Activated CD8-positive, alpha-beta memory T cell treated with anti-CD3 and anti-CD28 coated beads, Interleukin-2, amount 10 ng/mL, durations not matched to agents 7 days and 5 days (primary cell): ENCODE measurements at regions not wholly inside any gene's neighbourhood (a gene's known extent, or its start where the extent isn't known, plus 50 kb on each side); places are given as distances from the start of the nearest gene placed in this dataset.
"Not testable (repeated sequence)": the region's sequence is repeated elsewhere in the genome, so short reads cannot be mapped to it uniquely, and the experiment has no call there.

Source experiments
- ATAC-seq: fragments of 150-1000 bp; cut with Tn5 transposase; one replicate; pipeline ENCODE4 v1.10.0; 2021; ENCODE audit warnings: moderate library complexity
- CTCF ChIA-PET: fragments of 350-600 bp; sonication (Branson Sonifier 250); formaldehyde crosslinking; loops from one replicate; lab custom pipeline; 2021; ENCODE audit warnings: antibody characterized with exemption; lab: Charles Lee
- DNase-seq: peaks from one replicate; pipeline ENCODE4 v3.0.0-alpha.2; 2020
- H3K27ac Mint-ChIP-seq: one replicate; pipeline ENCODE4 v1.8.0; 2021; ENCODE audit warnings: mild to moderate bottlenecking, mixed read lengths
- H3K27me3 Mint-ChIP-seq: one replicate; pipeline ENCODE4 v1.8.0; 2021; ENCODE audit warnings: mixed read lengths
- H3K36me3 Mint-ChIP-seq: one replicate; pipeline ENCODE4 v1.8.0; 2021; ENCODE audit warnings: mild to moderate bottlenecking, mixed read lengths
- H3K4me1 Mint-ChIP-seq: one replicate; pipeline ENCODE4 v1.8.0; 2021; ENCODE audit warnings: mixed read lengths
- H3K4me3 Mint-ChIP-seq: one replicate; pipeline ENCODE4 v1.8.0; 2021; ENCODE audit warnings: mild to moderate bottlenecking, moderate library complexity, mixed read lengths
- H3K9me3 Mint-ChIP-seq: one replicate; pipeline ENCODE4 v1.8.0; 2022; ENCODE audit warnings: low read depth, mixed read lengths

- DNase-seq (no peak), ATAC-seq (no peak)
- H3K9me3 Mint-ChIP-seq = no peaks in the 10 kb centered on the region
- peaks cover 13% of the 10 kb centered on the region for H3K27me3 Mint-ChIP-seq
- H3K27ac Mint-ChIP-seq = no peak overlapping the region
- H3K4me1 Mint-ChIP-seq = no peaks in the 10 kb centered on the region
- no peak overlapping the region for H3K4me3 Mint-ChIP-seq
- CTCF ChIA-PET = no interaction called here
- no peaks in the 10 kb centered on the region for H3K36me3 Mint-ChIP-seq
Measured at GRCh38 chr7:23887660-23888059, 177.6 kb downstream of the STK31 start.

- H3K4me3 Mint-ChIP-seq = no peak overlapping the region
- no peak overlapping the region for H3K27ac Mint-ChIP-seq
- CTCF ChIA-PET = no interaction called here
- DNase-seq (no peak), ATAC-seq (no peak)
- H3K36me3 Mint-ChIP-seq = no peaks in the 10 kb centered on the region
- H3K27me3 Mint-ChIP-seq = peaks cover 24% of the 10 kb centered on the region
- H3K9me3 Mint-ChIP-seq = no peaks in the 10 kb centered on the region
- H3K4me1 Mint-ChIP-seq = peaks cover 8% of the 10 kb centered on the region
Measured at GRCh38 chr7:23888958-23889357, 178.9 kb downstream of the STK31 start.

- no peaks in the 10 kb centered on the region for H3K36me3 Mint-ChIP-seq
- CTCF ChIA-PET = no interaction called here
- no peaks in the 10 kb centered on the region for H3K9me3 Mint-ChIP-seq
- H3K4me1 Mint-ChIP-seq = peaks cover 14% of the 10 kb centered on the region
- H3K4me3 Mint-ChIP-seq = no peak overlapping the region
- ATAC-seq (no peak), DNase-seq (no peak)
- H3K27ac Mint-ChIP-seq = no peak overlapping the region
- H3K27me3 Mint-ChIP-seq = peaks cover 31% of the 10 kb centered on the region
Measured at GRCh38 chr7:23889566-23889965, 179.5 kb downstream of the STK31 start.

GRCh38 chr7:23892019-23892418, 182.0 kb downstream of the STK31 start:
- CTCF ChIA-PET = no interaction called here
- Mint-ChIP-seq H3K36me3 (no peaks in the 10 kb centered on the region), H3K4me3 (no peak overlapping the region), H3K27ac (no peak overlapping the region), H3K27me3 (peaks cover 38% of the 10 kb centered on the region), H3K9me3 (no peaks in the 10 kb centered on the region), H3K4me1 (peaks cover 27% of the 10 kb centered on the region)
- DNase-seq (no peak), ATAC-seq (no peak)

GRCh38 chr7:23893176-23893941, 183.3 kb downstream of the STK31 start:
- CTCF ChIA-PET = no interaction called here
- Mint-ChIP-seq H3K36me3 (no peaks in the 10 kb centered on the region), H3K27ac (no peak overlapping the region), H3K4me1 (peaks cover 27% of the 10 kb centered on the region), H3K9me3 (no peaks in the 10 kb centered on the region), H3K4me3 (no peak overlapping the region), H3K27me3 (peaks cover 38% of the 10 kb centered on the region)
- no peak for DNase-seq
- no peak for ATAC-seq

GRCh38 chr7:23893942-23894891, 184.2 kb downstream of the STK31 start:
- Mint-ChIP-seq H3K36me3 (no peaks in the 10 kb centered on the region), H3K9me3 (no peaks in the 10 kb centered on the region), H3K4me1 (peaks cover 27% of the 10 kb centered on the region), H3K4me3 (no peak overlapping the region), H3K27me3 (peaks cover 38% of the 10 kb centered on the region), H3K27ac (peak overlapping the region; percentile 66)
- CTCF ChIA-PET = no interaction called here
- ATAC-seq = peak; percentile 74
- peak; percentile 80 for DNase-seq

GRCh38 chr7:23894892-23895569, 185.0 kb downstream of the STK31 start:
- H3K36me3 Mint-ChIP-seq = no peaks in the 10 kb centered on the region
- ATAC-seq (peak; percentile 11), DNase-seq (peak; percentile 49)
- H3K4me3 Mint-ChIP-seq = no peak overlapping the region
- peaks cover 27% of the 10 kb centered on the region for H3K4me1 Mint-ChIP-seq
- peak overlapping the region; percentile 66 for H3K27ac Mint-ChIP-seq
- no peaks in the 10 kb centered on the region for H3K9me3 Mint-ChIP-seq
- H3K27me3 Mint-ChIP-seq = peaks cover 36% of the 10 kb centered on the region
- CTCF ChIA-PET = no interaction called here

GRCh38 chr7:23895666-23896096, 185.7 kb downstream of the STK31 start:
- Mint-ChIP-seq H3K9me3 (no peaks in the 10 kb centered on the region), H3K27ac (no peak overlapping the region), H3K4me3 (no peak overlapping the region), H3K27me3 (peaks cover 32% of the 10 kb centered on the region), H3K36me3 (no peaks in the 10 kb centered on the region), H3K4me1 (peaks cover 27% of the 10 kb centered on the region)
- ATAC-seq (no peak), DNase-seq (no peak)
- CTCF ChIA-PET = no interaction called here

GRCh38 chr7:23898619-23899018, 188.6 kb downstream of the STK31 start:
- ATAC-seq = no peak
- CTCF ChIA-PET = no interaction called here
- Mint-ChIP-seq H3K4me1 (peaks cover 23% of the 10 kb centered on the region), H3K27me3 (peaks cover 17% of the 10 kb centered on the region), H3K4me3 (no peak overlapping the region), H3K27ac (no peak overlapping the region), H3K36me3 (no peaks in the 10 kb centered on the region), H3K9me3 (no peaks in the 10 kb centered on the region)
- no peak for DNase-seq

GRCh38 chr7:23904901-23905300, 194.9 kb downstream of the STK31 start:
- H3K27ac Mint-ChIP-seq, H3K4me1 Mint-ChIP-seq, H3K9me3 Mint-ChIP-seq, H3K4me3 Mint-ChIP-seq, ATAC-seq, H3K36me3 Mint-ChIP-seq, CTCF ChIA-PET, DNase-seq: not testable (repeated sequence)
- H3K27me3 Mint-ChIP-seq = peaks cover 10% of the 10 kb centered on the region

- H3K9me3 Mint-ChIP-seq = no peaks in the 10 kb centered on the region
- DNase-seq (no peak), ATAC-seq (no peak)
- CTCF ChIA-PET = no interaction called here
- no peaks in the 10 kb centered on the region for H3K36me3 Mint-ChIP-seq
- H3K27me3 Mint-ChIP-seq = peaks cover 10% of the 10 kb centered on the region
- H3K4me3 Mint-ChIP-seq = no peak overlapping the region
- H3K4me1 Mint-ChIP-seq = no peaks in the 10 kb centered on the region
- no peak overlapping the region for H3K27ac Mint-ChIP-seq
Measured at GRCh38 chr7:23907012-23907411, 197.0 kb downstream of the STK31 start.

GRCh38 chr7:23909426-23909825, 199.4 kb downstream of the STK31 start:
- H3K27me3 Mint-ChIP-seq = peaks cover 10% of the 10 kb centered on the region
- ATAC-seq (no peak), DNase-seq (no peak)
- CTCF ChIA-PET = no interaction called here
- H3K4me3 Mint-ChIP-seq = no peak overlapping the region
- no peaks in the 10 kb centered on the region for H3K4me1 Mint-ChIP-seq
- no peak overlapping the region for H3K27ac Mint-ChIP-seq
- no peaks in the 10 kb centered on the region for H3K36me3 Mint-ChIP-seq
- peaks cover 2% of the 10 kb centered on the region for H3K9me3 Mint-ChIP-seq

GRCh38 chr7:23912065-23912464, 202.0 kb downstream of the STK31 start:
- Mint-ChIP-seq H3K27ac (no peak overlapping the region), H3K4me1 (no peaks in the 10 kb centered on the region), H3K27me3 (peaks cover 10% of the 10 kb centered on the region), H3K4me3 (no peak overlapping the region), H3K36me3 (no peaks in the 10 kb centered on the region), H3K9me3 (peaks cover 2% of the 10 kb centered on the region)
- DNase-seq (no peak), ATAC-seq (no peak)
- CTCF ChIA-PET = no interaction called here
